ENCODE measurements at regions not wholly inside any gene's neighbourhood (a gene's known extent, or its start where the extent isn't known, plus 50 kb on each side); places are given as distances from the start of the nearest gene placed in this dataset.

GRCh38 chr5:4258170-4258569 is 662.5 kb downstream of the IRX1 start:
- no peak overlapping the region for H2BK15ac ChIP-seq (ENCODE audit: low read depth, low read length)
- no peak overlapping the region for H2BK12ac ChIP-seq (ENCODE audit: insufficient read length, low read depth, low read length)
- H3K23me2 ChIP-seq (ENCODE audit: insufficient read length, low read depth, low read length, poor library complexity, severe bottlenecking): no peaks in the 10 kb centered on the region
- H3K79me2 ChIP-seq (ENCODE audit: insufficient read depth, low read length): no peaks in the 10 kb centered on the region
- H2BK120ac ChIP-seq (ENCODE audit: low read depth, low read length, poor library complexity, severe bottlenecking): no peak overlapping the region
- H4K20me1 ChIP-seq (ENCODE audit: control insufficient read depth, insufficient read depth, insufficient read length): no peaks in the 10 kb centered on the region
- no peaks in the 10 kb centered on the region for H3K27me3 ChIP-seq (ENCODE audit: insufficient read depth, low read length)
- no peaks in the 10 kb centered on the region for H3K79me1 ChIP-seq (ENCODE audit: insufficient read depth, low read depth, low read length, poor library complexity, severe bottlenecking)
- no peak overlapping the region for H4K8ac ChIP-seq (replicated peaks; ENCODE audit: insufficient read length, low read depth, low read length)
- no peak overlapping the region for H3K27ac ChIP-seq (ENCODE audit: insufficient read length, low read depth, low read length)
- H3K4me3 Mint-ChIP-seq: no peak overlapping the region
- H4K91ac ChIP-seq (ENCODE audit: insufficient read length, low read depth, low read length): no peak overlapping the region
- H3K27ac Mint-ChIP-seq: no peak overlapping the region
- peaks cover 6 to 7% of the 10 kb centered on the region in 2 experiments for H3K4me1 Mint-ChIP-seq
- no peak overlapping the region for H3T11ph ChIP-seq (ENCODE audit: low read length)
- no peak overlapping the region for H4K5ac ChIP-seq (ENCODE audit: insufficient read length, low read depth, low read length)
- no peak overlapping the region for H2AFZ ChIP-seq (ENCODE audit: low read length)
- H3K14ac ChIP-seq (ENCODE audit: insufficient read depth, low read length): no peak overlapping the region
- H2AK5ac ChIP-seq (ENCODE audit: insufficient read length, low read length): no peak overlapping the region
- no peaks in the 10 kb centered on the region for H3K36me3 Mint-ChIP-seq (ENCODE audit: insufficient read depth in 1 of 3, low read depth in 3 of 3)
- H3K56ac ChIP-seq (ENCODE audit: insufficient read length, low read depth, low read length): no peak overlapping the region
- H3K4me2 ChIP-seq (ENCODE audit: insufficient read depth, insufficient read length, low read length): no peak overlapping the region
- H3K4me1 ChIP-seq (ENCODE audit: insufficient read depth, low read length): no peaks in the 10 kb centered on the region
- H3K9me3 ChIP-seq (ENCODE audit: control insufficient read depth, low read depth, low read length): no peaks in the 10 kb centered on the region
- H3K23ac ChIP-seq (ENCODE audit: insufficient read length, low read depth, low read length): no peak overlapping the region
- no peak overlapping the region for H2BK5ac ChIP-seq (ENCODE audit: insufficient read length, low read length)
- H2BK20ac ChIP-seq (ENCODE audit: low read depth, low read length, poor library complexity, severe bottlenecking): no peak overlapping the region
- no peaks in the 10 kb centered on the region for H3K27me3 Mint-ChIP-seq (ENCODE audit: low read depth)
- no CpG with 5 or more reads among the region's 4 CpGs for WGBS (ENCODE audit: extremely low coverage, insufficient read length, low lambda C conversion rate)
- DNase-seq: no peak
- no peak overlapping the region for H3K4ac ChIP-seq (ENCODE audit: low read depth, low read length)
- no peak overlapping the region for H3K18ac ChIP-seq (ENCODE audit: insufficient read length, low read depth, low read length)
- TF ChIP-seq CTCF (conservative IDR thresholded peaks at IDR 0.05): no peak
- H3K9me3 Mint-ChIP-seq: peaks cover 3 to 4% of the 10 kb centered on the region in 2 experiments; a peak in 3 of 5 replicates
- H3K9ac ChIP-seq (ENCODE audit: extremely low read depth, insufficient read length, low read length): no peak overlapping the region

All from H9 (cell line).